ENCODE measurements at regions not wholly inside any gene's neighbourhood (a gene's known extent, or its start where the extent isn't known, plus 50 kb on each side); places are given as distances from the start of the nearest gene placed in this dataset.

DNA sequence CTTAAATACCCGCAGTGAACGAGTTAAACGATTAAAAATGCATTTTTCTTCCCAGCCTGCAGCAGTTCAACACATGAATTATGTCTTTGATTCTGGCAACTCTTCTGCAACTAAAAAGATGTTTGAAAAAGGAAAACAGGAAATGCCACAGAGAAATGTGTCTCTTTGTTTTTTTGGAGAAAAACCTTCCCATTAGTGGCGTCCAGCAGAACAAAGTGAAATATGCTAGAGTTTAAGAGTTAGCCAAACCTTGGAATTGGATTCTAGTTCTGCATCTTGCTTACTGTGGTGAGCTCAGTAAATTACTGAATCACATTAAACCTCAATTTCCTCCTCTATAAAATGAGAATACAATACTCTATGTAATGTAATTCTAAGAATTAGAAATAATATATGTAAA, 900.2 kb upstream of the ACVR2A start:
- no peak for DNase-seq
- no peaks in the 10 kb centered on the region for H3K36me3 ChIP-seq (ENCODE audit: control insufficient read depth in 4 of 4, insufficient read depth in 4 of 4, low read length in 3 of 4)
- peaks cover 0 to 2% (median 0%) of the 10 kb centered on the region in 5 experiments for H3K27me3 ChIP-seq (replicated peaks in 2 of 5; ENCODE audit: control insufficient read depth in 4 of 5, insufficient read depth in 5 of 5, low read length in 4 of 5)
- H3K4me1 ChIP-seq (ENCODE audit: control extremely low read depth in 1 of 4, control insufficient read depth in 4 of 4, insufficient read depth in 4 of 4, low read length in 3 of 4): no peaks in the 10 kb centered on the region
- no peak overlapping the region for H3K4me3 ChIP-seq (ENCODE audit: control insufficient read depth in 1 of 7, extremely low read depth in 1 of 7, insufficient read depth in 4 of 7, low read depth in 2 of 7, low read length in 6 of 7)
- H3K9me3 ChIP-seq (ENCODE audit: control extremely low read depth in 1 of 5, control insufficient read depth in 4 of 5, insufficient read depth in 2 of 5, low read depth in 1 of 5, low read length in 4 of 5): no peaks in the 10 kb centered on the region
- WGBS (ENCODE audit: insufficient coverage): 88% methylated on average over 4 of the region's 4 CpGs
- ChIA-PET CTCF (no interaction called here), POLR2A (no interaction called here)
- no peak overlapping the region for H3K27ac ChIP-seq (ENCODE audit: insufficient read depth in 1 of 2, low read depth in 1 of 2, low read length in 2 of 2, poor library complexity in 1 of 2, severe bottlenecking in 2 of 2)

DNA sequence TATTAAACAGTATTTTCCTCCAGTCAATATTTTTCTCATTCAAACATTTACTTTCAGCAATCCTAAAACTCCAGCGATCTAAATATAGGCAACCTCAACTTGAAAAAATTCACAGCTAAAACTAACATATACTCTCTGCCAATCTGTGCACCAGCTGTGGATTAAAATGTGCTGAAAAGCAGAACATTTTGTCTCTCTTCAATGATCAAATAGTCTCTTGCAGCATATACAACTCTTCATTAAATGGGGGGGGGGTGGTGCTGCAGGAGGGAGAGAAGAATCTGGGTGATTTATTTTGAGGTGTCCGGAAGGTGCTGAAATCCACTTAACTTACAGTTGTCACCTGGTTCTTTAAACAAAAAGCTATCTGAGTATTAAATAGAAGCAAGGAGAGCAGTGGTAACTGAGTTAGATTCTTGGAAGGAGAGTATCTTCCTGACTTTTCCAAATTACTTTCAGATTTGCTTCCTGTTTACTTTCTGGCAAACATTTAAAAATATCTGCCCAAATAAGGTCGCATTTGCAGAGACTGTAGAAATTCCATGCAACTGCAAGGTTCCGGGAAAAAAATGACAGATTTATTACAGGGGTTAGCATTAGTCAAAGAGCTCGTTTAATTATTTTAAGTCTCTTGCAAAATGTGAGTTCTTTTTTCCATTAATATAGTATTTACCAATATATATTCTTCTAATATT, 904.7 kb upstream of the ACVR2A start:
- CTCF ChIA-PET: no interaction called here
- no peak for DNase-seq
- 71% methylated on average over 3 of the region's 5 CpGs for WGBS (ENCODE audit: insufficient coverage)

GRCh38 chr2:146934921-146935320, 909.9 kb upstream of the ACVR2A start:
- ChIA-PET POLR2A (no interaction called here), CTCF (no interaction called here)
- DNase-seq: no peak
- H3K4me3 ChIP-seq (ENCODE audit: control insufficient read depth in 1 of 7, extremely low read depth in 1 of 7, insufficient read depth in 4 of 7, low read depth in 2 of 7, low read length in 6 of 7): no peak overlapping the region
- no peak overlapping the region for H3K27ac ChIP-seq (ENCODE audit: insufficient read depth in 1 of 2, low read depth in 1 of 2, low read length in 2 of 2, poor library complexity in 1 of 2, severe bottlenecking in 2 of 2)
- no peaks in the 10 kb centered on the region for H3K4me1 ChIP-seq (ENCODE audit: control extremely low read depth in 1 of 4, control insufficient read depth in 4 of 4, insufficient read depth in 4 of 4, low read length in 3 of 4)
- 100% methylated on average over 1 of the region's 1 CpG for WGBS (ENCODE audit: insufficient coverage)
- H3K27me3 ChIP-seq (replicated peaks in 2 of 5; ENCODE audit: control insufficient read depth in 4 of 5, insufficient read depth in 5 of 5, low read length in 4 of 5): no peaks in the 10 kb centered on the region
- no peaks in the 10 kb centered on the region for H3K9me3 ChIP-seq (ENCODE audit: control extremely low read depth in 1 of 5, control insufficient read depth in 4 of 5, insufficient read depth in 2 of 5, low read depth in 1 of 5, low read length in 4 of 5)
- no peaks in the 10 kb centered on the region for H3K36me3 ChIP-seq (ENCODE audit: control insufficient read depth in 4 of 4, insufficient read depth in 4 of 4, low read length in 3 of 4)

More for the DNA sequence above, 904.7 kb upstream of the ACVR2A start:
- Histone ChIP-seq H3K4me3 (ENCODE audit: control insufficient read depth in 1 of 7, extremely low read depth in 1 of 7, insufficient read depth in 4 of 7, low read depth in 2 of 7, low read length in 6 of 7) (no peak overlapping the region), H3K27ac (ENCODE audit: insufficient read depth in 1 of 2, low read depth in 1 of 2, low read length in 2 of 2, poor library complexity in 1 of 2, severe bottlenecking in 2 of 2) (no peak overlapping the region), H3K36me3 (ENCODE audit: control insufficient read depth in 4 of 4, insufficient read depth in 4 of 4, low read length in 3 of 4) (no peaks in the 10 kb centered on the region), H3K9me3 (ENCODE audit: control extremely low read depth in 1 of 5, control insufficient read depth in 4 of 5, insufficient read depth in 2 of 5, low read depth in 1 of 5, low read length in 4 of 5) (no peaks in the 10 kb centered on the region), H3K4me1 (ENCODE audit: control extremely low read depth in 1 of 4, control insufficient read depth in 4 of 4, insufficient read depth in 4 of 4, low read length in 3 of 4) (no peaks in the 10 kb centered on the region), H3K27me3 (replicated peaks in 2 of 5; ENCODE audit: control insufficient read depth in 4 of 5, insufficient read depth in 5 of 5, low read length in 4 of 5) (no peaks in the 10 kb centered on the region)
- POLR2A ChIA-PET: no interaction called here

DNA sequence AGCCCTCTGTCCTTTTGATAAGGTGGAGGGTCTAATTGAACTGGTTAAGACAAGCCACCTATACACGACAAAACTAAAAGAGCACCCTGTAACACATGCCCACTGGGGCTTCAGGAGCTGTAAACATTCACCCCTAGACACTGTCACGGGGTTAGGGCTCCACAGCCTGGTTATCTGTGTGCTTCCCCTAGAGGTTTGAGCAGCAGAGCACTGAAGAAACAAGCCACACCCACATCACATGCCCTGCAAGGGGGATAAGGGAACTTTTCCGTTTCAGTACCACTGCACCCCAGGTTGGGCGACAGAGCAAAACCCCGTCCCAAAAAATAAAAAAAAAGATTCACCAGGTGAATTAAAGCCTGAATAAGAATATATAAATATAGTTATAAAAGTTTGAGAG, 913.7 kb upstream of the ACVR2A start:
- WGBS (ENCODE audit: insufficient coverage): 84% methylated on average over 2 of the region's 5 CpGs
- ChIA-PET CTCF (no interaction called here), POLR2A (no interaction called here)
- peak in 1 of 3 donors; percentile 5 for DNase-seq
- Histone ChIP-seq H3K36me3 (ENCODE audit: control insufficient read depth in 4 of 4, insufficient read depth in 4 of 4, low read length in 3 of 4) (no peaks in the 10 kb centered on the region), H3K9me3 (ENCODE audit: control extremely low read depth in 1 of 5, control insufficient read depth in 4 of 5, insufficient read depth in 2 of 5, low read depth in 1 of 5, low read length in 4 of 5) (no peaks in the 10 kb centered on the region), H3K27me3 (replicated peaks in 2 of 5; ENCODE audit: control insufficient read depth in 4 of 5, insufficient read depth in 5 of 5, low read length in 4 of 5) (no peaks in the 10 kb centered on the region), H3K27ac (ENCODE audit: insufficient read depth in 1 of 2, low read depth in 1 of 2, low read length in 2 of 2, poor library complexity in 1 of 2, severe bottlenecking in 2 of 2) (no peak overlapping the region), H3K4me1 (ENCODE audit: control extremely low read depth in 1 of 4, control insufficient read depth in 4 of 4, insufficient read depth in 4 of 4, low read length in 3 of 4) (no peaks in the 10 kb centered on the region), H3K4me3 (ENCODE audit: control insufficient read depth in 1 of 7, extremely low read depth in 1 of 7, insufficient read depth in 4 of 7, low read depth in 2 of 7, low read length in 6 of 7) (no peak overlapping the region)

DNA sequence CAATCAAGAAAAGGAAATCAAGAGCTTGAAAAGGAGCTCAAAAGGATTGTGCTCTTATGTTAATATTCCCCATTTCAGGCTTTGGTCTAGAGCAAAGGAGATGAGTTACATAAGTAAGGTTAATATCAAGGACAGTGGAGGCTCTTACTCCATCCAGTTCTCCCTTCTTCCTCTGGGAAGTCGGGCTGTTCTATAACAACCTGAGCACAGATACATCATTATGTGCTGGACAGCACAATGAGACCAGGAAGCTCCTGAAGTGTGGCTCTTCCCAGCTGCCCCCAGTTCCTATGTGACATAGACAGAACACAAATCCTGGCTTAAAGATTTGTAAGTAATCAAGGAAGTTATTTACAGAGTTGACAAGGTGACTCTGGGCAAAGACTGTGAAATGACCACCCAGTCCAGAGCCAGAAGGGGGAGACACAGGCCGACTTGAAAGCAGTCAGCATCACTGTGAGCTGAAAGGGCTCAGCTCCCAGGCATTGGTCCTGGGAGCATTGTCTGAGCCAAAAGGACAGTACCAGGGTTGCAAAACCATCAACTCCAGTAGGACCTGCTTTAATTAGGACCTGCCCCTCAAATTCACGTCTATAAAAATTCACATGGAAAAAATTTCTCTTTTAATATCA, 917.6 kb upstream of the ACVR2A start:
- peak in 1 of 3 donors; percentile 3 for DNase-seq
- no peak overlapping the region for H3K27ac ChIP-seq (ENCODE audit: insufficient read depth in 1 of 2, low read depth in 1 of 2, low read length in 2 of 2, poor library complexity in 1 of 2, severe bottlenecking in 2 of 2)
- WGBS (ENCODE audit: insufficient coverage): 74% methylated on average over 2 of the region's 3 CpGs
- no peak overlapping the region for H3K4me3 ChIP-seq (ENCODE audit: control insufficient read depth in 1 of 7, extremely low read depth in 1 of 7, insufficient read depth in 4 of 7, low read depth in 2 of 7, low read length in 6 of 7)
- CTCF ChIA-PET: no interaction called here
- H3K36me3 ChIP-seq (ENCODE audit: control insufficient read depth in 4 of 4, insufficient read depth in 4 of 4, low read length in 3 of 4): no peaks in the 10 kb centered on the region
- no peaks in the 10 kb centered on the region for H3K27me3 ChIP-seq (replicated peaks in 2 of 5; ENCODE audit: control insufficient read depth in 4 of 5, insufficient read depth in 5 of 5, low read length in 4 of 5)
- H3K4me1 ChIP-seq (ENCODE audit: control extremely low read depth in 1 of 4, control insufficient read depth in 4 of 4, insufficient read depth in 4 of 4, low read length in 3 of 4): no peaks in the 10 kb centered on the region
- H3K9me3 ChIP-seq (ENCODE audit: control extremely low read depth in 1 of 5, control insufficient read depth in 4 of 5, insufficient read depth in 2 of 5, low read depth in 1 of 5, low read length in 4 of 5): no peaks in the 10 kb centered on the region
- POLR2A ChIA-PET: interaction anchor here (0.6 kb wide), 1 partner anchor 251 kb away, joined by 3 read pairs; no protein-coding TSS in a partner anchor

- no peaks in the 10 kb centered on the region for H3K9me3 ChIP-seq (ENCODE audit: control extremely low read depth in 1 of 5, control insufficient read depth in 4 of 5, insufficient read depth in 2 of 5, low read depth in 1 of 5, low read length in 4 of 5)
- H3K4me1 ChIP-seq (ENCODE audit: control extremely low read depth in 1 of 4, control insufficient read depth in 4 of 4, insufficient read depth in 4 of 4, low read length in 3 of 4): no peaks in the 10 kb centered on the region
- H3K27ac ChIP-seq (ENCODE audit: insufficient read depth in 1 of 2, low read depth in 1 of 2, low read length in 2 of 2, poor library complexity in 1 of 2, severe bottlenecking in 2 of 2): no peak overlapping the region
- DNase-seq: no peak
- H3K27me3 ChIP-seq (replicated peaks in 2 of 5; ENCODE audit: control insufficient read depth in 4 of 5, insufficient read depth in 5 of 5, low read length in 4 of 5): no peaks in the 10 kb centered on the region
- no CpG with 5 or more reads among the region's 2 CpGs for WGBS (ENCODE audit: insufficient coverage)
- CTCF ChIA-PET: no interaction called here
- POLR2A ChIA-PET: no interaction called here
- no peak overlapping the region for H3K4me3 ChIP-seq (ENCODE audit: control insufficient read depth in 1 of 7, extremely low read depth in 1 of 7, insufficient read depth in 4 of 7, low read depth in 2 of 7, low read length in 6 of 7)
- H3K36me3 ChIP-seq (ENCODE audit: control insufficient read depth in 4 of 4, insufficient read depth in 4 of 4, low read length in 3 of 4): no peaks in the 10 kb centered on the region
Measured at GRCh38 chr2:146918280-146918679, 926.5 kb upstream of the ACVR2A start.

- H3K4me3 ChIP-seq (ENCODE audit: control insufficient read depth in 1 of 7, extremely low read depth in 1 of 7, insufficient read depth in 4 of 7, low read depth in 2 of 7, low read length in 6 of 7): no peak overlapping the region
- CTCF ChIA-PET: no interaction called here
- POLR2A ChIA-PET: no interaction called here
- H3K27ac ChIP-seq (ENCODE audit: insufficient read depth in 1 of 2, low read depth in 1 of 2, low read length in 2 of 2, poor library complexity in 1 of 2, severe bottlenecking in 2 of 2): no peak overlapping the region
- no peaks in the 10 kb centered on the region for H3K4me1 ChIP-seq (ENCODE audit: control extremely low read depth in 1 of 4, control insufficient read depth in 4 of 4, insufficient read depth in 4 of 4, low read length in 3 of 4)
- DNase-seq: no peak
- no peaks in the 10 kb centered on the region for H3K36me3 ChIP-seq (ENCODE audit: control insufficient read depth in 4 of 4, insufficient read depth in 4 of 4, low read length in 3 of 4)
- no peaks in the 10 kb centered on the region for H3K9me3 ChIP-seq (ENCODE audit: control extremely low read depth in 1 of 5, control insufficient read depth in 4 of 5, insufficient read depth in 2 of 5, low read depth in 1 of 5, low read length in 4 of 5)
- no peaks in the 10 kb centered on the region for H3K27me3 ChIP-seq (replicated peaks in 2 of 5; ENCODE audit: control insufficient read depth in 4 of 5, insufficient read depth in 5 of 5, low read length in 4 of 5)
- 57% methylated on average over 1 of the region's 1 CpG for WGBS (ENCODE audit: insufficient coverage)
Measured at GRCh38 chr2:146917431-146918042, 927.3 kb upstream of the ACVR2A start.

Data from common myeloid progenitor, CD34-positive (primary cell).